Mesothelial cell of epicardium (in vitro differentiated cells): ENCODE measurements at regions not wholly inside any gene's neighbourhood (a gene's known extent, or its start where the extent isn't known, plus 50 kb on each side); places are given as distances from the start of the nearest gene placed in this dataset.

Experiments used
- DNase-seq, 2 experiments: peaks; one replicate each; pipeline ENCODE4 v3.0.0; 2021; ENCODE audit warnings: low spot score in 2 of 2; ENCODE audit not compliant: unreplicated experiment in 2 of 2
- H3K27ac Mint-ChIP-seq: 2 replicates; pipeline ENCODE4 v1.8.0; 2021; ENCODE audit warnings: mixed read lengths
- H3K27me3 Mint-ChIP-seq: 2 replicates; pipeline ENCODE4 v1.8.0; 2021; ENCODE audit warnings: low read depth, mixed read lengths
- H3K36me3 Mint-ChIP-seq: 2 replicates; pipeline ENCODE4 v1.8.0; 2021; ENCODE audit warnings: mixed read lengths
- H3K4me1 Mint-ChIP-seq: 2 replicates; pipeline ENCODE4 v1.8.0; 2021; ENCODE audit warnings: mixed read lengths
- H3K4me3 Mint-ChIP-seq: 2 replicates; pipeline ENCODE4 v1.8.0; 2021; ENCODE audit warnings: mild to moderate bottlenecking, moderate library complexity, mixed read lengths
- H3K9me3 Mint-ChIP-seq: 2 replicates; pipeline ENCODE4 v1.8.0; 2021; ENCODE audit warnings: mixed read lengths
- TF ChIP-seq, protein P1 (sequence below): fragments of 200-600 bp; sonication (generic); IDR thresholded peaks from one replicate; pipeline ENCODE4 v1.5.0; 2021; ENCODE audit warnings: antibody characterized with exemption; ENCODE audit not compliant: unreplicated experiment

DNA sequence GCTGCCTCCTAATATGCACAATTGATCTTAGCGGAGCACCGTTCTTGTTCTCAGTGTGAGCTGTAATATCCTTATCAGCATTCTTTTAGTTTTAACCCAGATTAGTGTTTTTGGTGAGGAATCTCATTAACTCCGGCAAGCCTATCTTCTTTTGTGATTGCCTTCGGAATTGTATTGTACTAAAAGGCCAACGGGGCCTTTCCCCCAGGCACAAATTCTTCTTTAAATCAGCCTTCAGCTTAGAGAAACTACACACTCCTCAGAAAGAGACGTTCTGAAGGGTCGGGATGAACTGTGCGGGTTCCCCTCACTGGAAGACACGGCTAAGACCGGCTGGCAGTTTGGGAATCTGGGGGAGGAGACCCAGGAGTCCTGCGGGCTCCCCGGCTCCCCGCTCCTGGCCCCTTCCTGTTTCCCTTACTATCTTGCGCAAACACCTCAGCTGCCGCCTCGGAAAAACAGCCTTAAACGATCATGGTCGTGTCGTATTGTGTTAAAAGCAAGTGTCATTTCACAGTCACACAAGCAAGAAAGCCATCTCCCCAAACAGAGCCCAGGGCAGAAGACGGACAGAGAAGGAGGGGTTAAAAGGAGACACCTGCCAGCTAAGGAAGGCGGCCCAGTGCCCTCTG lies 353.1 kb upstream of the IRX2 start:
- Mint-ChIP-seq H3K9me3 (no peaks in the 10 kb centered on the region), H3K36me3 (no peaks in the 10 kb centered on the region), H3K27ac (peak overlapping the region; percentile 93), H3K4me1 (peaks cover 71% of the 10 kb centered on the region), H3K4me3 (peak overlapping the region; percentile 22), H3K27me3 (peaks cover 15% of the 10 kb centered on the region)
- no peak for DNase-seq
- TF ChIP-seq, protein P1, sequence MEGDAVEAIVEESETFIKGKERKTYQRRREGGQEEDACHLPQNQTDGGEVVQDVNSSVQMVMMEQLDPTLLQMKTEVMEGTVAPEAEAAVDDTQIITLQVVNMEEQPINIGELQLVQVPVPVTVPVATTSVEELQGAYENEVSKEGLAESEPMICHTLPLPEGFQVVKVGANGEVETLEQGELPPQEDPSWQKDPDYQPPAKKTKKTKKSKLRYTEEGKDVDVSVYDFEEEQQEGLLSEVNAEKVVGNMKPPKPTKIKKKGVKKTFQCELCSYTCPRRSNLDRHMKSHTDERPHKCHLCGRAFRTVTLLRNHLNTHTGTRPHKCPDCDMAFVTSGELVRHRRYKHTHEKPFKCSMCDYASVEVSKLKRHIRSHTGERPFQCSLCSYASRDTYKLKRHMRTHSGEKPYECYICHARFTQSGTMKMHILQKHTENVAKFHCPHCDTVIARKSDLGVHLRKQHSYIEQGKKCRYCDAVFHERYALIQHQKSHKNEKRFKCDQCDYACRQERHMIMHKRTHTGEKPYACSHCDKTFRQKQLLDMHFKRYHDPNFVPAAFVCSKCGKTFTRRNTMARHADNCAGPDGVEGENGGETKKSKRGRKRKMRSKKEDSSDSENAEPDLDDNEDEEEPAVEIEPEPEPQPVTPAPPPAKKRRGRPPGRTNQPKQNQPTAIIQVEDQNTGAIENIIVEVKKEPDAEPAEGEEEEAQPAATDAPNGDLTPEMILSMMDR, result no peak

GRCh38 chr5:3103262-3103811 lies 351.9 kb upstream of the IRX2 start:
- no peak overlapping the region for H3K4me3 Mint-ChIP-seq
- no peak for DNase-seq
- peaks cover 80% of the 10 kb centered on the region for H3K4me1 Mint-ChIP-seq
- peak overlapping the region; percentile 93 for H3K27ac Mint-ChIP-seq
- H3K36me3 Mint-ChIP-seq, result no peaks in the 10 kb centered on the region
- H3K27me3 Mint-ChIP-seq, result peaks cover 17% of the 10 kb centered on the region
- TF ChIP-seq, protein P1, result no peak
- H3K9me3 Mint-ChIP-seq, result no peaks in the 10 kb centered on the region

- TF ChIP-seq, protein P1, result no peak
- no peak for DNase-seq
- Mint-ChIP-seq H3K4me1 (peaks cover 76% of the 10 kb centered on the region), H3K9me3 (no peaks in the 10 kb centered on the region), H3K27me3 (peaks cover 17% of the 10 kb centered on the region), H3K4me3 (no peak overlapping the region), H3K27ac (no peak overlapping the region), H3K36me3 (no peaks in the 10 kb centered on the region)
These were observed 351.1 kb upstream of the IRX2 start for GRCh38 chr5:3102531-3102930.

DNA sequence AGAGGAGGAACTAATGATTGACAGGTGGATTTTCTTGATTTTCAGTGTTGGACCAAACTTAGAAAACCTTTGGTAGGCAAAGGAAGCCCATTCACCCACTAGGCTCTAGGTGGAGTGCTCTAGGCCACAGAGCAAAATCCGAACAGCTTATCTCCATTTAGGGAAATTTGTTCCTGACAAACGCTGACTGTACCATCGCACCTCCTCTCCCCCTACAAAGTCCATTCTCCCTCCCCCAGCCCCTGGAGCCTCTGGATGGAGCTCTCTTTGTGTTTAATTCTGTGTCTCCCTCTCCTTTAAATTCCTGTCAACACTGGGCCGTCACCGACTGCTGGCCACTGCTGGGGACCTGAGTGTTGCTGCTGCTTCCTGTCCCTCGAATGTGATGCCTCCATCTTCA lies 350.1 kb upstream of the IRX2 start:
- H3K9me3 Mint-ChIP-seq, result no peaks in the 10 kb centered on the region
- peaks cover 17% of the 10 kb centered on the region for H3K27me3 Mint-ChIP-seq
- TF ChIP-seq, protein P1, result no peak
- DNase-seq, result no peak
- H3K36me3 Mint-ChIP-seq, result no peaks in the 10 kb centered on the region
- H3K27ac Mint-ChIP-seq, result peak overlapping the region; percentile 25
- H3K4me3 Mint-ChIP-seq, result no peak overlapping the region
- peaks cover 72% of the 10 kb centered on the region for H3K4me1 Mint-ChIP-seq

GRCh38 chr5:3100921-3101551 lies 349.6 kb upstream of the IRX2 start:
- Mint-ChIP-seq H3K4me3 (no peak overlapping the region), H3K27me3 (peaks cover 17% of the 10 kb centered on the region), H3K27ac (no peak overlapping the region), H3K4me1 (peaks cover 71% of the 10 kb centered on the region), H3K9me3 (no peaks in the 10 kb centered on the region), H3K36me3 (no peaks in the 10 kb centered on the region)
- no peak for DNase-seq
- TF ChIP-seq, protein P1, result no peak
